DMS79 treated with DMSO at 0.1 percent for 48 hours (cell line): ENCODE measurements at regions not wholly inside any gene's neighbourhood (a gene's known extent, or its start where the extent isn't known, plus 50 kb on each side); places are given as distances from the start of the nearest gene placed in this dataset.
"Not testable (repeated sequence)": the region's sequence is repeated elsewhere in the genome, so short reads cannot be mapped to it uniquely, and the experiment has no call there.

ENCODE experiments used
- DNase-seq: peaks from one replicate; lab custom pipeline; 2025; lab: John Stamatoyannopoulos, UW

DNA sequence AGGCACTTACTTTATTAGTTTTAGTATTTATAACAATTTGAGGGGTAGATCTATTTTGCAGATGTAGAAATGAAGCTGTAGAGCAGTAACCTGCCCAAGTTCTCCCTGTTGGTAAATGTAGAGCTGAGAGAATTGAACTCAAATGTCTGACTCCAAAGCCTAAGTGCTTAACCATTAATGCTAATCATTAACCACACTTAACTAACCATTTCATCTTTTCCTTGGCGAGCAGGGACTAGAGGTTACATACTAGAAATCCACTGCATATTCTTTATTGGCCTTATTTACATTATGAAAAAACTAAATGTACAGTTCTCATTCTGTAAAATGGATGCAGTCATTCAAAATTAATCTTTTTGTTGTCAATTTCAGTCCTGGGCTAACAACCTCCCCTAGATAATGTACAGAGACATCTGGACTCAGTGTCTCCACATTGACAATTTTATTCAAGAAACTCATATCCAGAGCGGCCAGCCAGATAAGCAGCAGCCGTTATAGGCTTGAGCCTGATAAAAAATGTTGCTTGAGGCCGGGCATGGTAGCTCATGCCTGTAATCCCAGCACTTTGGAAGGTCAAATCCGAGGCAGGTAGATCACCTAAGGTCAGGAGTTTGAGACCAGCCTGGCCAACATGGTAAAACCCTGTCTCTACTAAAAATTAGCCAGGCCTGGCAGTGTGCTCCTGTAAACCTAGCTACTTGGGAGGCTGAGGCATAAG lies 76.7 kb upstream of the PICALM start:
- no peak for DNase-seq

DNA sequence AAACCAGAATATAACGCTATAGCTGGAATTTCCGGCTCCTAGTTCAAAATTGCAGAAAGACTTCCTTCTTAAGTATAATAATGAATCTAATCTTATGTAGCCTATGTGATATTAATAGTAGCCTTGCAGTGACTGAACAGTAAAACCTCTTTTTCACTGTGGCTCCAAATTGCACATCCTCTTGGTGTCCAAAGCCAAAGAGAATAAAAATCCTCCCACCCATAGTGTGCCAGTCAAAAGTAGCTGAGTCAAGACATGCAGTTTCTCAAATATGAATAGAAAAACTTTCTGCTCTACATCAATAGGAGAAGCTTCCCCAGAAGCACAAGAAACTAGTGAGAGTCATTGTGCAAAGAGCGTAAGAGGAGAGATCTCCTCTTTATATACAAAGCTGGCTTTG lies 76.0 kb upstream of the PICALM start:
- no peak for DNase-seq

DNA sequence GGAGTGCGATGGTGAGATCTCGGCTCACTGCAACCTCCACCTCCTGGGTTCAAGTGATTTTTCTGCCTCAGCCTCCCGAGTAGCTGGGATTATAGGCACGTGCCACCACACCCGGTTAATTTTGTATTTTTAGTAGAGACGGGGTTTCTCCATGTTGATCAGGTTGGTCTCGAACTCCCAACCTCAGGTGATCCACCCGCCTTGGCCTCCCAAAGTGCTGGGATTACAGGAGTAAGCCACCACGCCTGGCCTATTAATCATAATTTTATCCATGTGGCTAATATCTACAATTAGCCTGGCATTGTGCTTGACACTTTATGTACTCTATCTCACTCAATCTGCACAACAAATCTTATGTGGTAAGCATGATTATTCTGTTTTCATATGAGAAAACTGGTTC lies 75.2 kb upstream of the PICALM start:
- not testable (repeated sequence) for DNase-seq

DNA sequence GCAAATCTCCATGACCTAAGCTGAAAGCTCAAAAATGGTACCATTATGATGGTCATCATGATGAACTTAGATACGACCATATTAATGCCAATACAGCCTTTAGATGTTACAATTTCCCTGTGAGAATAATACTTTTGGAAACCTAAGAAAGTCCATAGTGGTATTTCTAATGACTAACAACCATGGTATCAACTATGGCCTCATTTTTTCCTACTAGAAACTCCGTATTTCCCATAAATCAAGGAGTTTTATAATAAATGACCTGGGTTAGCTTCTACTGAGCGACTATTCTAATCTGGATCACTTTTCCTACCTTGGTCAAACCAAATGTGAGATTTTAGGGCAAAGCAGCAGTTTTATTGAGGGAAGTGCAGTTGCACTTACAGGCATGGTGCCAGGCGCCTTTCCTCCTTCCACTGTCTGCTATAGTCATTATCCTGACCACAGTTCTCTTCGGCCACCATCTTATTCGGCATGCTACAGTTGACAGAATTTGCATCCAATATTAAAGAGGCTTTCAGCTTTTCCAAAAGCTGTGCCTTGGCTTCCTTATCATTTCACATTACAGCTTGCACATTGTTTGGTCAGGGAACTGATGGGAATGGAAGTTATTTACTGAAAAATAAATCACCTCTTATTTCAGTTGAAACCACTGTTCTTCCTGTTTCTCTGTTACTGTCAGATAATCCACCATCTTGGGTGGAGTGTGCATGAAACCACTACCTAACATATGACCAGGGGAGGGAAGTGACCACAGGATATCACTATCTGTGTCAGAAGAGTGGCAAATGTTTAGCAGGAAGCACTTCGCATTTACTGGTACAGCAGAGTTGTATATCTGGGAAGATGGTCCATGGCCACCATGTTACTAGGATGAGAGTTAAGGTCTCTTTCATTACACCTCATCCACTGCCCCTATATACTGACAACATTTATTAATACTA lies 74.5 kb upstream of the PICALM start:
- no peak for DNase-seq

DNA sequence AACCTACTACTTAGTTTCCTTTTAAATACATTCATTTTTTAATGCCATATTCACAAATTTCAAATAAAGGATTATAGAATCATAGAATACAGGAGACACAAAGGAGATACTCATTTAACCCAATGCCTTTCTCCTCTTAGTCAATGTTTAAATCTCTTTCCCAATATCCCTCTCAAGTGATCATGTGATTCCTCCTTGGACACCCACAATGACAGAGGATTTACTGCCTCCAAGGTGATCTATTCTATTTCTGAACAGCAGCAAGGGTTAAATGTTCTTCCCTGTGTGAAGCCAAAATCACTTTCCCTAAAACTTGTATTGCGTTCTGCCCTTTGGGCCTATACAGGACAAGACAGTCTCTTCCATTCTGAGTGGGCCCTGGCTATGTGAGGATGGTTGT lies 73.3 kb upstream of the PICALM start:
- DNase-seq: no peak

DNA sequence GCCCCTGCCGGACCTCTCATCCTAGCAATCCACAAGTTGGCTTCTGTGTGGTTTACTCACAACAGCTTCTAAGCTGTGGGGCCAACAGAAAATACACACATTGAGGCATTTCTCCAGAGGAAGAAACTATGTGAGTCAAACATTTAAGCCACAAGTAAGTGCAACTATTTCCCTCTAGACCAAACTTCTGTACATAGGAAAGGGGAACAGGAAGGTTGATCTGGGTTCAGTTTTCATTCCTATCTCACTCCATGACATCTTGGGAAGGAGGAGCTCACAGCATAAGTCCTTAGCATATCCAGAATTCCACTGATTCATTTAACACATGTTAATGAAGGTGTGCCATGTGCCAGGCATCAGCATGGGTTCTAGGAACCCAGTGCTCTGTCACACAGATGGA lies 72.8 kb upstream of the PICALM start:
- no peak for DNase-seq

DNA sequence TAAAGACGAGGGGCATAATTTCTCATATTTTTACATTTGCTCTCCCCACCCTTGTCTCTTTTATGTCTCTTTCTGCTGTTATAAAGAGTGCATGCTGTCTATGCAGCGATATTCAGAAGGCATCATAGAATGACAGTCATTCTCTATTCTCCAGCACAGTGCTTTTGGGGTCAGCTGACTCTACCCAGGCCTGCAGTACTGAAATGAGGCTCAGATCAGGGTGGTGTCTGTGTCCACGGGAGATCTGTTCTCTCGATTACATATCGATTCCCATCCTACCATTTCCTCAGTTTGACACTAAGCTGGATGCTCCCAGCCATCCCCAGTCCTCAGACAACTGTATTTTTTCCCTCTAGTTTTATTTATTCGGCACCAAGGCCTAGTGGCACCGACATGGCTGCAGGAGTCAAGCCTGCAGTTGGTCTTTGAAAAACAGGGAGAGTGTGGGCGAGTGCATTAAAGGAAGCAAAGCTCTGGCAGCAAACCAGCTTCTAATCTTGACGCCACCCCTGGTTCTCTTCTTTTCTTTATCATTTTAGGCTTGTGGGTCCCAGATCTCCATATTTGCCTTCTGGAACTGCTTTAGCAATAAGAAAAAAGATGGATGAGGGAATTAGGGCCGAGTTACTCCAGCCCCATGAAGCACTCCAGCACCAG lies 71.6 kb upstream of the PICALM start:
- no peak for DNase-seq

DNA sequence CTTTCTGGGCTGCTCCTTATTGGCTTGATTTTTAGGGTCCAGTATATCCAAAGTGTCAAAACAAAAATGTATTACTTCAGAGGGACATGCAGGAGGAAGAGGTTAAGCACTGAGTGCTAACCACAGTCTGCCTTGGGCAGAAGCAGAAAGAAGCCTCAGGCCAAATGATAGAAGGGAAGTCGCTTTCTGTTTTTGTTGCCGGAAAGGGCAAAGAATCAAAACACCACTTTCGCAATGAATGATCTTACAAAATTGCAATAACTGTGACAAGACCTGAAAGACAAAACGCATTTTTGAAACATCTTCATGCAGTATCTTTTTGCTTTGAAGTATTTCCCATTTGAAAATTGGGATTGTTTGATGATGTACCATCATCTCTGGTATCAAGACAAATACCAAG lies 70.1 kb upstream of the PICALM start:
- DNase-seq: no peak

DNA sequence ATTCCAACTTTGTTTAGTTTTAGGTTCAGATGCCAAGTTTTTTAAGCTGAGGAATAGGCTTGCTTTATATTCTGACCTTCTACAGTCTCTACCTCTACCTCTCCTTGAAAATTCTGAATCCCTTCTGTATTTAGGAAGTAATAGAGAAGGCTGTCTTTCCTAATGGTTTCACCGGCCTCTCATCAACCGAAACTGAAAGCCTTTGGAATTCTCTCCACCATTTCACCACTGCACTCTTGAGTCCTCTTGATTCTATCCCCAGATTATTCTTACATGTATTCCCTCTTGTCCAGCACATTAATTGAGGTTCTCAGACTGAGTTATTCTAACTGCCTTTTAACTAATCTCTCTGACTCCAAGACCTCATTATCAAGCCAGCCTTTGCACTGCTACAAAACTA lies 67.7 kb upstream of the PICALM start:
- no peak for DNase-seq

DNA sequence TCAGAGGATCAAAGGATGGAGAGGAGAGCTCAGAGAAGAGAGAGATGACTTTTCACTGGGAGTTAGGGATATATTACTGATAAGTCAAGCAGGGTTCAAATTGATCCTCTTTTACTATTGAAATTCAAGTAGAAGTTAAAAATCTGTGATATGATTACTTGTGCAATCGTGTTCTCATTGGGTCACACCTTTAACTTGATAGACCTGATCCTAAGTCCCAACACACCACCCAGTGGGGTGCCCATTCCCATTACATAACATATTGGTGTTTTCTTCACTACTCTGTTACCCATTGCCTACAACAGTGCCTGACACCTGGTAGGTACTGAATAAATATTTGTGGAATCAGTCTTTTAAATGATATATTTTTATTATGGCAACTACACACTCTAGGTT lies 66.4 kb upstream of the PICALM start:
- DNase-seq: no peak

DNA sequence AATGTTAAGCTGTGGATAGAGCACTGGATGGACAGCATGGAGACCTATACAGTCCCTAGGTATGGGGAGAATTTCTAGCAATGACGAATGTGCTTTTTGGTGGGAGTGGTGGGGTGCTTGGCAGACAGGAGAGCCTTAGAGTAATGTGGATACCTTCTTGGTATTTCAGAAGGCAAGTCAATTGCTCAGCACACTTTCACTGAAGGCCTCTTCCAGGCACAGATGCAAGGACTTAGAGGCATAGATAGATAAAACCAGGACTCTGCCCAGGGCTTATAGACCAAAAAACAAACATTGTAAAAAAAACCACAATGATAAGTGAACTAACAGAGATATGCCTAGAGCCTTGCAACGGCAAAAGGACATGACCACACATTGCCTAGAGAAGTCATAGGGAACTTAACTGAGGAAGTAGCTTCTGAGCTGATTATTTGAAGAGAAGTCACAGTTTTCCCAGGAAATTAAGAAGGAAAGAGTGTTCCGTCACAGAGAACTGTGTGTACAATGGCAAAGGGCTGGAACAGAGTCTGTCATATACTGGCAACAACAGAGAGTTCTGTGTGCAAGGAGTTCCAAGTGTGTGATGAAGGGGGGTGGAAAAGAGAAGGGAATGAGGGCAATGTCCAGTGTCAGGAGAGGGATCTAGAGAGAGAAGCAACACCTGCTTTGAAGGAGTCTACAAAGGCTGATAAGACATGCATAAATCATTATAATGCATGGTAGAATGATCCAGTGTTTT lies 65.9 kb upstream of the PICALM start:
- no peak for DNase-seq

DNA sequence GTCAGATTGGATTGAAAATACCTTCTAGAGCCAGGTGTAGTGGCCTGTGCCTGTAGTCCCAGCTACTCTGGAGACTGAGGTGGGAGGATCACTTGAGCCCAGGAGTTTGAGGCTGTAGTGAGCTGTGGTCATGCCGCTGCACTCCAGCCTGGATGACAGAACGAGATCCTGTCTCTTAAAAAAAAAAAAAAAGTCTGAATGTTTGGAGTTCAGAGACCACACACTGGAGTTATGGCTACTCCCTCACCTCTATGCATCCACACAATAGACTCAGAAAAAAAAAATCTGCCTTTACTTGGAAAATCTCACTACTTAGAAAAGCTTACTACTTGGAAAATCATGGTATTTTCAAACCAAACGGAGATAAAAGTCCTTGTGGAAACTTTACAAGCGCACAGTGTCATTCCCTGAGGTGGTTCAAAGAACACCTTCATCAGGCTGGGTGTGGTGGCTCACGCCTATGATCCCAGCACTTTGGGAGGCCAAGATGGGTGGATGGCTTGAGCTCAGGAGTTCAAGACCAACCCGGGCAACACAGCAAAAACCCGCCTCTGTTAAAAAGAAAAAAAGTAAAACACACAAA lies 63.9 kb upstream of the PICALM start:
- DNase-seq: no peak

DNA sequence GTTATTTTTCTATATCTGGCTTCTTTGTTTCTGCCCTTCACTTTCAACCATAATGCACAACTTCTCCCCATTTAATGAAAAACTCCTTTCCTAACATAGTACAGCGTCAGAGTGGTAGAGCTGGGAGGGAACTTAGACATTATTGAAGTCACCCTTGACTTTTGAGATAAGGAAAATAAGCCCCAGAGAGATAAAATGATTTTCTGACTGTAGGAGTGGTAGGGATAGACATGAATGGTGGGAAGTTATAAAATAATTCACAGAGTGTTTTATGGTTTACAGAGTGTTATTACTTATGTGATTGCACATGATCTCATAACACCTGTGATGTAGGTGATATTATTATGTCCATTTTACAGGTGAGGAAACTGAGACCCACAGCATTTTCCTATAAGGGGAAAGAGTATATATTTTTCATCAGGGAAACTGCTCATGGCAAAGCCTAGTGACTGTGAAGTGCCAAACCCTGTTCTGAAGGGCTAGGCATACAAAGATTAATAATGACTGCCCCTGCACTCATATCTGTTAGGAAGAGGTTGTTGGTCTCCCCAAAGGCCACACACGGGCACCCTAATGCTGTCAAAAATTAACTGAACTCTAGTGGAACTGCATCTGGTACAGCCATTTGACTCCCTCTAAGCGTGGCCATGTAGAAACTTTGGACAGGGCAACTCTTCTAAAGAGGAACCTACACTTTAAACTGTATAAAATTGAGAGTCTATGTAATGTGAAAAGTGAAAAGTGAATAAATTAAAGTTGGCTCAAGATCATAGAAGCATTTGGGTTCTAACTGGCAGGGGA lies 61.1 kb upstream of the PICALM start:
- DNase-seq: no peak

DNA sequence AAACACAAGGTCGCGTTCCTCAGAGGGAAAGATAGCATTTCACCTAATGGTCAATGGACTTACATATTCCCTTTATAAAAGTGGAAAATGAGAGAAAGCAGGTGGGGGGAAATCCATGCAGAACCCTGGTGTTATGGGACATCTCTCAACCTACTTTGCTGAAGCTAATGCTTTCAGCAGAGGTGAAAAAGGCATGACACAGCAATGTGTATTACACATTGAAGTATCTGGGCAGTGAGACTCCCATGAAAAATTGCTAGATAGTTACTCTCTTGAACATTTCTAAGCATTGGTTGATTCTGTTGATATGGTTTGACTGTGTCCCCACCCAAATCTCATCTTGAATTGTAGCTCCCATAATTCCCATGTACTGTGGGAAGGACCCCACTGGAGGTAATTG lies 60.0 kb upstream of the PICALM start:
- no peak for DNase-seq

DNA sequence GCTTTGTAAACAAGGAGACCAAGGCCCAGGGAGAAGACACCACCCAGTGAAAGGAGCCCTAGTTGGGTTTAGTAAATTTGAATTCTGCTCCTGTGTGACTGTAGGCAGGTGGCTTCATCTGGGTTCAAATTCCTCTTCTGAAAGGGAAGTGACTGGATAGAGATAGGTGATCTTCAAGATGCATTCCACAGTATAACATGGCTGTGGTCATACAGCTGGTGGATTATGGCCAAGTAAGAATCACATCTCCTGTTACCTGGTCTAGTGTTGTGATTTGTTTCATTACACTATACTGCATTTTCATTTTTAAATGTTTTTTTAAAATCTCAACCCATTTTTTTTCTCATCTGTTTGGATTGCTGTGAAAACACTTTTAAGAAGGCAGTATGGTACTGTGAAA lies 58.0 kb upstream of the PICALM start:
- DNase-seq: no peak

DNA sequence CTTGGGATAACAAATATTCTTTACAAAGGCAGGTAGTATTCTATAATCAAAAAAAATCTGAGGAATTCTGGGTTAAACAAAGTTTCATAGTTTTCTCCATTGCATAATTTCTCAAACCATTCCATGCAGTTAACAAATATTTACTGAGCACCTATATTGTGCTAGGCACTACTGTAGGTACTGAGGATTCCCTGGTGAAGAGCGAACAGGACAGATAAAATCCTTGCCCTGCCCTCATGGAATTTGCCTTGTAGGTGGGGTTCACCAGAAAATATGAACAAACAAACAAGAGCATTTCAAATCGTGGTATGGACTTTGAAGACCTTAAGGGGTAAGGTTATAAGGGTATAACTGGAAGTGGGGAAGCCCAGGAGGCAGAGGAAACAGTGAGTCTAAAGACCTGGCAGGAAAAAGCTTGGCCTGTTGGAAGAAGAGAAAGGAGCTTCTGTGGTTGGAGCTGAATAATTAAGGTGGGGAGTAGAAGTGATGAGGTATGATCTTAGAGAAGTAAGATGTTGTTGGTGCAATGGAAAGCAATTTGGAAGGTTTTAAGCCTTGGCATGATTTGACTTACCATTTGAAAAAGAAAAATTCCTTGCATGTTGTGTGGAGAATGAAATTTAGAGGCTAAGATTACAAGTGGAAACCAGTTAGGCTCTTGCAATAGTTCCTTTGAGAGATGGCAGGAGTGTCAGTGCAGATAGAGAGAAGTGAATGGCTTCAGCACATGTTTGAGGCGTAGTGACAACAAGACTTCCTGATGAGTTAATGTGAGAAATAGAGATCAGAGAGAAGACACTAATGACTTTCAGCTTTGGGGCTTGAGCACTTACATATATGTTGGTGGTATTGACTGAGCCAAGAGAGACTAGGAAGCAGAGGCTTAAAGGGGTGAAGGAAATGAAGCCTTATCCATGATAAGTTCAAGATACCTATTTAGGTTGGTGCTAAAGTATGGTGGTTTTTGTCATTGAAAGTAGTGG lies 55.7 kb upstream of the PICALM start:
- DNase-seq: no peak

DNA sequence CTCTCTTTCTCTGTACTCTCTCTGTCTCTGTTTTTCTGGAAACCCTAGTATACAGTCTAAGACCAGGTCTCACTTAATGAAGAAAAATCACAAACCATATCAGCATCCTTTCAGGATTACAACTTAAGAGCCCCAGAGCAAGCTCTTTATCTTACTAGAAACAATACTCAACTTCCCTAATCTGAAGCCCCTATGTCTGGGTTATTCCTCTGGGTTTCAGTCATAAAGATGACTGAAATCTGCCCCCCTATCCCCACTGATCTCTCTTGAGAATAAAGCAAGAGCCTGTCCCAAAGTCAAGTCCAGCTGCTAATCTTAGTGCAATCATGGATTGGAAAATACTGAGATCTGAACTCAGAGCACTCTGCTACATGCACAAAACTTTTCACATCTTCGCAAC lies 53.9 kb upstream of the PICALM start:
- DNase-seq: no peak

DNA sequence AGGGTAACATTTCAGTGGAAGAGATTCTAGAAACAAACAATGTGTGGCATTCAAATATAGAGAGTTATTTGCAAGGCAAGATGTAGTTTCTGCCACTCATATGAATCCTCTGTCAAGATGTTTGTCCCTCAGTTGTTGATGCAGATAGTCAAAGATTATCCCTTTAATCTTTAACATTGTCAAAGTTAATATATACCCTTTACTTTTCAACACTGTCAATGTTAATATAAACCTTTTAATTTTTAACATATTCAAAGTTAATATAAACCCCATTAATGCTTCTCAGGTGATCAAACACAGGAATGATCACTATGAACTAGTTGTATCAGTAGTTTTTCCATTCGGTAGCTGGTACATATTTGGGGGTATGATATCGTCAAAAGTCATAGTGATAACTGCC lies 51.9 kb upstream of the PICALM start:
- no peak for DNase-seq

DNA sequence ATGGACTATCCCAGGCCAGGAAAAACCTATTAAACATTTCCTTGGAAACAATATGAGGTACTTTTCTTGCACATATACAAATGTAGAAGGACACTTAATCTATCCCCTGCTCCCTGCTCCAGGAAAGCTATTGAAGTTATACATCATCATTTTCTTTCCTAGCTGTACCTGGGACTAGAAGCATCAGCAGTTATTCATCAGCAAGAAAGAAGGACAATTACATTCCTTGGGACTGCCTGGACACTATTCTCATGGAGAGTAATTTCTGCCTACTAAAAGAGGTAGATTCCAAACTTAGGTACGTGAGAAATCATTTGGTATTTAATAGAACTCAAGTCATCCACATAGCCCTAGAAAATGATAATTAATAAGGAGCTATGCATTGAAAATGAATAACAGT lies 51.0 kb upstream of the PICALM start:
- DNase-seq: no peak

DNA sequence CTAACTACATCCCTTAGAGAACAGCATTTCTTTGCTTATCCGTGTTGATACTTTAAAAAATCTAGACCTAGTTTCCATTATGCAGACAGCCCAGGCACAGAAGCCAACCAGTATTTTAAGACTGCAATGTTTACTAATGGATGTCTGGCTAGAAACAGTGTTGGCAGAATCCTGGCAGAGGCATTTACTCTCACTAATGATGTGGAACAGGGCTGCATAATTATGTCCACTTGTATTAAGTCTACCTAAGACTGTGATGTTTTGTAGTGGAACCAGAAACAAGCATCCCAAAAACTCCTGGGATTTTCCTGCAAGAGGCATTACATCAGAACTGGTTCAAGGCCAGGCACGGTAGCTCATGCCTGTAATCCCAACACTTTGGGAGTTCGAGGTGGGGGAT lies 50.2 kb upstream of the PICALM start:
- peak; percentile 80 for DNase-seq
